GM18867 (cell line): ENCODE measurements at regions not wholly inside any gene's neighbourhood (a gene's known extent, or its start where the extent isn't known, plus 50 kb on each side); places are given as distances from the start of the nearest gene placed in this dataset.
"Not testable (repeated sequence)": the region's sequence is repeated elsewhere in the genome, so short reads cannot be mapped to it uniquely, and the experiment has no call there.

Experiments
- ATAC-seq: cut with Tn5 transposase; IDR thresholded peaks from one replicate; pipeline ENCODE4 v1.9.1; 2021; ENCODE audit warnings: mild to moderate bottlenecking, moderate library complexity; ENCODE audit not compliant: unreplicated experiment

- no peak for ATAC-seq
These were observed 81.8 kb upstream of the MAP3K1 start for GRCh38 chr5:56733580-56733979.

GRCh38 chr5:56732121-56732520, 83.2 kb upstream of the MAP3K1 start:
- ATAC-seq: no peak

- ATAC-seq: not testable (repeated sequence)
These were observed 83.9 kb upstream of the MAP3K1 start for GRCh38 chr5:56731473-56731872.

- ATAC-seq: no peak
These were observed 85.9 kb upstream of the MAP3K1 start for GRCh38 chr5:56729488-56729887.

GRCh38 chr5:56725711-56726411, 89.5 kb upstream of the MAP3K1 start:
- no peak for ATAC-seq

GRCh38 chr5:56724857-56725256, 90.5 kb upstream of the MAP3K1 start:
- ATAC-seq: not testable (repeated sequence)

- no peak for ATAC-seq
These were observed 93.0 kb upstream of the MAP3K1 start for GRCh38 chr5:56722317-56722716.

- ATAC-seq: no peak
These were observed 97.9 kb upstream of the MAP3K1 start for GRCh38 chr5:56717253-56717987.

- ATAC-seq: no peak
These were observed 99.4 kb upstream of the MAP3K1 start for GRCh38 chr5:56715986-56716385.

GRCh38 chr5:56712895-56713591, 102.3 kb upstream of the MAP3K1 start:
- no peak for ATAC-seq

GRCh38 chr5:56710826-56711590, 104.3 kb upstream of the MAP3K1 start:
- ATAC-seq: no peak

- no peak for ATAC-seq
These were observed 108.8 kb upstream of the MAP3K1 start for GRCh38 chr5:56706504-56706903.

GRCh38 chr5:56705217-56705616, 110.1 kb upstream of the MAP3K1 start:
- ATAC-seq: no peak

- ATAC-seq: no peak
These were observed 111.4 kb upstream of the MAP3K1 start for GRCh38 chr5:56703952-56704351.

GRCh38 chr5:56700711-56701110, 114.6 kb upstream of the MAP3K1 start:
- ATAC-seq: no peak

GRCh38 chr5:56699538-56699937, 115.8 kb upstream of the MAP3K1 start:
- no peak for ATAC-seq

GRCh38 chr5:56698463-56699381, 116.6 kb upstream of the MAP3K1 start:
- ATAC-seq: no peak

- no peak for ATAC-seq
These were observed 118.4 kb upstream of the MAP3K1 start for GRCh38 chr5:56696900-56697299.

- no peak for ATAC-seq
These were observed 122.1 kb upstream of the MAP3K1 start for GRCh38 chr5:56693220-56693579.
